Effector memory CD4-positive, alpha-beta T cell (primary cell): ENCODE measurements at regions not wholly inside any gene's neighbourhood (a gene's known extent, or its start where the extent isn't known, plus 50 kb on each side); places are given as distances from the start of the nearest gene placed in this dataset.

ENCODE experiments used
- DNase-seq, 3 donors: peaks; one replicate each; pipeline ENCODE4 v3.0.0-alpha.2; 2020
- H3K27ac ChIP-seq: 2 replicates; pipeline ENCODE4 v1.7.0; 2013; ENCODE audit warnings: mild to moderate bottlenecking, low read length, moderate library complexity; ENCODE audit not compliant: insufficient read depth, poor library complexity, severe bottlenecking
- H3K27me3 ChIP-seq: replicated peaks from 2 replicates; pipeline ENCODE4 v1.7.0; 2013; ENCODE audit warnings: mild to moderate bottlenecking, low read length; ENCODE audit not compliant: insufficient read depth, control insufficient read depth, poor library complexity, severe bottlenecking
- H3K36me3 ChIP-seq: 2 replicates; pipeline ENCODE4 v1.7.0; 2013; ENCODE audit warnings: mild to moderate bottlenecking, low read length, moderate library complexity; ENCODE audit not compliant: control insufficient read depth, insufficient read depth
- H3K4me1 ChIP-seq: 2 replicates; pipeline ENCODE4 v1.7.0; 2013; ENCODE audit warnings: low read length, mild to moderate bottlenecking; ENCODE audit not compliant: control insufficient read depth, insufficient read depth, poor library complexity, severe bottlenecking
- H3K4me3 ChIP-seq: 2 replicates; pipeline ENCODE4 v1.7.0; 2013; ENCODE audit warnings: low read length, low read depth, mild to moderate bottlenecking; ENCODE audit not compliant: insufficient read depth, poor library complexity, severe bottlenecking
- H3K9me3 ChIP-seq: 2 replicates; pipeline ENCODE4 v1.7.0; 2013; ENCODE audit warnings: mild to moderate bottlenecking, low read length, moderate library complexity; ENCODE audit not compliant: control insufficient read depth

DNA sequence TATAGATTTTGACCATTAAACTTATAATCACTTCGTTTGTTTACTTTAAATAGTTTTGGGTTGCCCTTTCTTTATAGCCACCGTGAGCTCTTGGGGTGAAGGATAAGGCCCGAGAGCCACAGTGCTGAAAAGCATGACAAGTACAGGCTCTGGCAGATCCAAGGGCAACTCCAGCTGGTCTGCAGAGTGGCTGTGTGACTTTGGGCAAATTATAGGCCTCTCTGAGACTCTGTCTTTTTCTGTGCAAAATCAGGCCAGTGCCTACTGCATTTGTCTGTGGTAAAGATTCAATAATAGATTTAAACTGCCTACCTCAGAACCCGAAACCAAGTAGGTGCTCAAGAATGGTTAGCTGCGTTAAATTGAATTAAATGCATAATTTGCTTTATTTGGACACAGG is 511.3 kb downstream of the QKI start:
- H3K27me3 ChIP-seq, result no peaks in the 10 kb centered on the region
- no peaks in the 10 kb centered on the region for H3K4me1 ChIP-seq
- H3K9me3 ChIP-seq, result no peaks in the 10 kb centered on the region
- H3K4me3 ChIP-seq, result no peak overlapping the region
- no peaks in the 10 kb centered on the region for H3K36me3 ChIP-seq
- no peak for DNase-seq
- no peak overlapping the region for H3K27ac ChIP-seq

DNA sequence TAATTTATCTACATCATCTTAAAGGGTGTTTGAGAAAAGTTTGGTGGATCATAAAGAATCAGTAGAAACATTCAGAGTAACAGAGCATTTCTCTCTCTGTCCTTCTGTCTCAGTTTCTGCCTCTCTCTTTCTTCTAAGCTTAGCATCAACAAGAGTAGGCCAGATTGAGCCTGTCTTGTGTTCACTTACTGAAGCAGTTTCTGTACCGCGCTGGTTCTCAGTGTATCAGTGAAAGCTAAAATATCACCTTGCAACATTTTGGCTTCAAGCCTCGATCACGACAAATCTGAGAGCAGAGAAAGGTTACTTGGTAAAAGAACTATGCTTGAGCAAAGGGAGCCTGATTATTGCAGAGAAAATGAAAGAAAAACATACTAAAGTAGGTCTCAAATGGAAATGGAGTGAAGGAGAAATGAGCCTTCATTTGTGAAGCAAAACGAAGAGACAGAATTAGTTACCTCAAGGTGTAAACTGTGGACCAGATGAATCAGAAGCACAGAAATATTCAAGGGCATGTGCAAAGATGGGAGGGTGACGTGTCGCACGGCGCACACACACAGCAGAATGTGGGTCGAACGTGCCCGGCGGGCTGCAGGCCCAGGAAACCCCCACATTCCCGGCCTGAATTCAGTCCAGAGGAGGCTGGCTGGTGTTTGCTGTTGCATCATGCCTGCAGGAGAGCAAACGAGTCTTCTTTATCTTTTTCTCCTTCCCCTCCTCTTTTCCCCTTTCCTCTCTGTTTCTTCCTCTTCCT is 509.3 kb downstream of the QKI start:
- Histone ChIP-seq H3K4me1 (no peaks in the 10 kb centered on the region), H3K4me3 (no peak overlapping the region), H3K27me3 (no peaks in the 10 kb centered on the region), H3K36me3 (no peaks in the 10 kb centered on the region), H3K9me3 (no peaks in the 10 kb centered on the region), H3K27ac (no peak overlapping the region)
- no peak for DNase-seq

DNA sequence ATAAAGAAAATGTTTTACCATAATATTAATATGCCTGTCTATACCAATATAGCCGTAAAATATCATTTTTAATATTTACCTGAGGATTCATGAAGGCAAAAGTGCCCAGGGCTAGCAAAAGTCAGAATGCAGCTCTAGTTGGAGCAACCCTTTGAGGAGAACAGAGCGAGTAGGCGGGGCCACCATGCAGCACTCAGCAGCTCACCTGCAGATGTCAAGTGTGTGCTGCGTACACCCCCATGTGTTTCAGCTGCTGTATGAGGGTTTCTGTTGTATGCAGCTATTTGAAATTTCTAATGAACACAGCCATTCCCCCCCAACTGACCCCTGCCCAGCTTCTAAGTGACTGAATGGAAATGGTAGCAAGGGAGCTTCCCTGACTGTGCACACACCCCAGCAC is 508.0 kb downstream of the QKI start:
- Histone ChIP-seq H3K9me3 (no peaks in the 10 kb centered on the region), H3K27me3 (no peaks in the 10 kb centered on the region), H3K27ac (no peak overlapping the region), H3K4me1 (no peaks in the 10 kb centered on the region), H3K36me3 (no peaks in the 10 kb centered on the region), H3K4me3 (no peak overlapping the region)
- no peak for DNase-seq

DNA sequence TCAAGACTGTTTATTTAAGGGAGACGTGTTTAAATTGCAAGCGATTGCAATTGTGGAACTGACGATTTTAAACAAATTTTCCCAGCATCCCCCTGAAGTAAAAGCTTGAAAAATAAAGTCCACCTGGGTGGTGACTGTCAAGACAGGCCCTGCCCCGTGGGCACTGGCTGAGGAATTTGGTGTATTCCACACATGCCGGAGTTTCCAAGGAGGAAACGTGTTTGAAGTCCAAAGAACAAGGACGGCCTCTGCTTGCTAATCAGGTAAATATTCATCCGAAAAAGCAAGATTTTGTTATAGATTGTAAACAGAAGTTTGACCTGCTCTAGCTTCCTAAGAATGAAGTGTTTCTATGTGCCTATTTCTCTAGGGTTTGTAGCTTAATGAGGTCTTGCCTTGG is 505.1 kb downstream of the QKI start:
- no peak overlapping the region for H3K4me3 ChIP-seq
- DNase-seq, result no peak
- H3K27ac ChIP-seq, result no peak overlapping the region
- no peaks in the 10 kb centered on the region for H3K4me1 ChIP-seq
- H3K36me3 ChIP-seq, result no peaks in the 10 kb centered on the region
- no peaks in the 10 kb centered on the region for H3K9me3 ChIP-seq
- H3K27me3 ChIP-seq, result no peaks in the 10 kb centered on the region

DNA sequence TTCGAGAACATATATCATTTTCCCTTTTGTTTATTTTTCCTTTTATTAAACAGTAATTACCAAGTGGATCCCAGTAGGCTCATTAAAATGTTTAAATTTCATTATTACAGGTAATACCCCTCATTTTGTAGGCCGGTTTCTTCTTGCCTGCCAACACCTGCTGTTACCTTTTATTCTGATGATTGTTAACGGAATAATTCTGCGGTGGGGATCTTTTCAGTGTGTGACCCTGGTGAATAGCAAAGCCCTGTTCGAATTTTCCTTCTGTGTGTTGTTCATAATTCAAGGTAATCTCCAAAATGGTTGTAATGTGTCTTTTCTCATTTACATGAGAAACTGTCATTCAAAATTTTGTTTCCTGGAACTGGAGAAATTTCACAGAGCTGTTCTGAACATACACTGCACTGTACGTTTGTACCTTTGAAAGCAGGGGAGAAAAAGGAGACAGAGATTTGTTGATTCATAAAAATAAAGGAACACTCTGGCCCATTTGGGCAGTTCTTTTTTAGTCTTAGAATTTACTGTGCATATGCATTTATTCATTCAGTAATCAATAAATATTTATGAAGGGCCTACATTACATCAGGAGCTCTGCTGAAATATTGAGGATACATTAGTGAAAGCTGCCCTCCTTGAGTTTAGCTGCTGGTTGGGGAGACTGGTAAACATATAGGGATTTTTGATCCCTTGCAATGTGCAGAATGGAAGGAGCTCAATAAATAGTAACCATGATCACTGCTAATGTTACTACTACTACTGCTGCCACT is 502.0 kb downstream of the QKI start:
- no peaks in the 10 kb centered on the region for H3K27me3 ChIP-seq
- no peaks in the 10 kb centered on the region for H3K9me3 ChIP-seq
- no peak overlapping the region for H3K4me3 ChIP-seq
- no peaks in the 10 kb centered on the region for H3K4me1 ChIP-seq
- DNase-seq, result no peak
- no peaks in the 10 kb centered on the region for H3K36me3 ChIP-seq
- H3K27ac ChIP-seq, result no peak overlapping the region

DNA sequence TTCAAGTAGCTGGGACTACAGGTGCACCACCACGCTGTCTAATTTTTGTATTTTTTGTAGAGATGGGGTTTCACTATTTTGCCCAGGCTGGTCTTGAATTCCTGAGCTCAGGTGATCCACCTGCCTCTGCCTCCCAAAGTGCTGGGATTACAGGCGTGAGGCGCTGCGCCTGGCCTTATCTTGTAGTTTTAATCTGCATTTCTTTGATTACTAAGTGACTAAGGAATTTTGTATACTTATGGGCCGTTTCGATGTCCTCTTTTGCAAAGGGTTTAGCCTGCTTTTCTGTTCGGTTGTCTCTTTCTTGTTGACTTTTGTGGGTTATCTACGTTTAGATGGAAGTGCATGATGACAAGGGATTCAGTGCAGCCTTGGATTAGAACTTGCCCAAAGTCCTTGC is 500.6 kb downstream of the QKI start:
- H3K9me3 ChIP-seq, result no peaks in the 10 kb centered on the region
- DNase-seq, result no peak
- no peaks in the 10 kb centered on the region for H3K27me3 ChIP-seq
- H3K4me1 ChIP-seq, result no peaks in the 10 kb centered on the region
- H3K4me3 ChIP-seq, result no peak overlapping the region
- no peak overlapping the region for H3K27ac ChIP-seq
- no peaks in the 10 kb centered on the region for H3K36me3 ChIP-seq

DNA sequence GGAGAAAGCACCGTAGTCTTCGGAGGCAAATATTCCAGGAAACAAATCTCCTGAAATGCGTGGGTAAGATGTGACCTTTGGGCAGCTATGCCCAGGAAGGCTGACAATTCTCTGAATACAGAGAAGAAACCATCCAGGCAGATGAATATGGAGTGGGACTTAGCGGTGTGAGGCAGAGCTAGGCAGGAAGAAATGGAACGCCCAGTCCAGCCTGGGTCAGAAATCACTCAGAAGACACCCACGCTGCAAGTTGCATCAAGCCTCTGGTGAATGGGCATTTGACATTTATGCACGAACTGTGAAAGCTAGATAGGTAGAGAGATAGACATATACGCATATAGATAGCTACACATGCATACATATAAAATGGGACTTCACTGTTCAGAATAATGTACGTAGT is 498.5 kb downstream of the QKI start:
- Histone ChIP-seq H3K4me1 (no peaks in the 10 kb centered on the region), H3K4me3 (no peak overlapping the region), H3K9me3 (no peaks in the 10 kb centered on the region), H3K36me3 (no peaks in the 10 kb centered on the region), H3K27ac (no peak overlapping the region), H3K27me3 (no peaks in the 10 kb centered on the region)
- DNase-seq, result no peak

DNA sequence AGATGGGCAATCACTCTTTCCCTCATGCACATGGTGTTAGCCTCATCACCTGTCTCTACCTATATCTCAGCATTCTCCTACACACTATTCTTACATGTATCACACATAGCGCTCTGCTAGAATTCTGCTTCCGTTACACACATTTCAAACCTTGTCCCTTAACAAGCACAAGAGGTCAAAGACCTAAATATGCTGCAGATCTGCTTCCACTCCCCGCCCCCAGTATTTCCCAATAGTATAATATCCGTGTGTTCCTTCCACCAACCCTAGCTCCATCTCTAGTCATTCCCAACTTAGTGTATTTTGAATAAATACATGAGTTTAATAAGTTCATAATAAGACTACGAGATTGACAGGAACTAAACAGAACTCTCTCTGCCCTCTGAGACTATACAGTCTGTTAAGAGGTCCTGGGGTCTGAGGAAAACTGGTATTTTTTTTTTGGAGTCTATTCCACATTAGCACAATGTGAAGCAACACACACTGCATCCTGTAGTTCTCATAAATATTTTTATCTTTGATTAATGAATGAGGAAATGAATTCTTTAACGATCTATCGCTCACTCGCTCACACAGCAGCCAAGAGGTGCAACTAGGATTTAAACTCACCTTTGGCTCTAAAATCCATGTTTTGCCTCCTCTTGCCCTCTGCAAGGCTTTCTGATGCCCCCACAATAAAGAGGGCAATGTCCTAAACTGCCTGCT is 491.6 kb downstream of the QKI start:
- no peak overlapping the region for H3K4me3 ChIP-seq
- H3K36me3 ChIP-seq, result no peaks in the 10 kb centered on the region
- no peak for DNase-seq
- H3K9me3 ChIP-seq, result no peaks in the 10 kb centered on the region
- no peak overlapping the region for H3K27ac ChIP-seq
- H3K27me3 ChIP-seq, result no peaks in the 10 kb centered on the region
- H3K4me1 ChIP-seq, result no peaks in the 10 kb centered on the region

DNA sequence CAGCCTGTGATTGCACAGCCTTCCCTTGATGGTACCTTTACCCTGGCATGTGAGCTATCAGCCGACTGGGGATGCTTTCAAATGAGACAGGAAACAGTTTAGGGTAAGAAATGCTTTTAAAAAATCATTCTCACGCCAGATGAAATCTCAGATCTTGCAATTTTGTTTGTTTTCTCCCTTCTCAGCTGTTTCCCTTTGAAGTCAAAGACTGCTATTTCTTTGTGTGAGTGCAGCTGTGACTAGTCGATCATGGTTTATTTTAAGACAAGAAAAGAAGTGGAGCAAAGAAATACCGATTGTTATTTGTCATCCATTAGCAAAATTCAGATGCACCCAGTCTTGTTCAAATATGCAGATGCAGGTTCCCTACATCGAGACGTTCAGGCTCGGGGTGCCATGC is 489.7 kb downstream of the QKI start:
- Histone ChIP-seq H3K4me1 (no peaks in the 10 kb centered on the region), H3K9me3 (no peaks in the 10 kb centered on the region), H3K27ac (no peak overlapping the region), H3K27me3 (no peaks in the 10 kb centered on the region), H3K4me3 (no peak overlapping the region), H3K36me3 (no peaks in the 10 kb centered on the region)
- no peak for DNase-seq

DNA sequence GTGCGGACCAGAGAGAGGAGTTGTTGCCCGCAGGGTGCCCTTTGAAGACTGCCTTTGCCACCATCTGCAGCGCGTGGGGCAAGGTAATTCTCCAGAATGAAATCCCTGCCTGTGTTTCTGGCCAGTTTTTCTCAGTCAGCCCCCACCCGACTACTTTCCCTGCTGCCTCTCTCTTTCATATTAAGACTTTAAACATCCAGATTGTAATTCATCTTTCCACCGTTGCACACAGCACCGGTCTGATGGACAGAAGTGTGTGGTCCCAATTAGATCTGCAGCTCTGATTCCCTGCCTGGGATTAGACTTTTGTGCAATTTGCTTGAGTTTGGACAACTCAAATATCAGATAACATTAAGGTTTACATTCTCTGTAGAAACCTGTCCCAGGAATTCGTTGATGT is 489.0 kb downstream of the QKI start:
- DNase-seq, result no peak
- no peaks in the 10 kb centered on the region for H3K36me3 ChIP-seq
- H3K27me3 ChIP-seq, result no peaks in the 10 kb centered on the region
- no peaks in the 10 kb centered on the region for H3K9me3 ChIP-seq
- H3K4me3 ChIP-seq, result no peak overlapping the region
- no peak overlapping the region for H3K27ac ChIP-seq
- H3K4me1 ChIP-seq, result no peaks in the 10 kb centered on the region
